Ovary (tissue), 3 donors: ENCODE measurements at regions not wholly inside any gene's neighbourhood (a gene's known extent, or its start where the extent isn't known, plus 50 kb on each side); places are given as distances from the start of the nearest gene placed in this dataset.

Source experiments
- EP300 ChIP-seq: sonication (generic); formaldehyde crosslinking; IDR thresholded peaks from one replicate; pipeline ENCODE4 v1.6.1; 2017; ENCODE audit warnings: antibody characterized with exemption
- POLR2A ChIP-seq: fragments of 450-650 bp; IDR thresholded peaks from one replicate; pipeline ENCODE4 v1.6.1; 2017; ENCODE audit warnings: antibody characterized with exemption, mild to moderate bottlenecking, moderate library complexity
- TF ChIP-seq, protein P1 (sequence below), 3 donors: fragments of 450-650 bp in 2 of 3; fragments of 200-600 bp in 1 of 3; IDR thresholded peaks; one replicate each; pipeline versions ENCODE4 v1.5.1 to v1.8.0; 2016 to 2022; ENCODE audit warnings: antibody characterized with exemption in 3 of 3, mild to moderate bottlenecking in 1 of 3
- donor health status: DM: no; HTN: no; CAD: no.

DNA sequence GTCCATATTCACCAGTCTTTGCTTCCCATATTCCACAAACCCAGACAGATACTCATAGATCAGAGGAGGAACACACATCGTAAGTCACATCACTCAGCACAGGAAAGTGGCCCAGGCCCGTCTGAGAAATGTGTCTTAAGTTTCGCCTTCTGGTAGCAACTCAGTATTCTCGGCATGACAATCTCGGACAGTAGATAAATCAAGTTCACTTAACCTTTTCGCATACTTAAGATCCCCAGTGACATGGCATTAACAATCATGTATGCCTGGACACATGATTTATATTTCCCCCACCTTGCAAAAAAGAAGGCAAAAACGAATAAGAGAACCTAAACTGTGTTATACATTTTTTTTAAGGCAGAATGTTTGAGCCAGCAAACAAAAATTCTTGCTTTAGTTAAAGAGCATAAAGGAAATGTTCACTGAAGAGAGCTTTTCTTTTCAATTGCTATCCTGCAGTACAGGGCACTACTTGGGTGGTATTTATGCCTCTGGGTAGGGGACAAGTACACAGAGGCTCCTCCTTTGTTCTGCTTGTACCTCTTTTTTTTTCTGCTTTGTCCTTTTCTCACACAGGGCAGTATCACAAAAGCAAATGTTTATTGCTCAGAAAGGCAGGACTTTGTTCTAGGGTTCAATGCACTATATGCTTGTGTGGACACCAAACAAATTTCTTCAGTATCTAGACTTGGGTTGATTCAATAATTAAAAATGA, 360.6 kb downstream of the TDRD3 start:
- TF ChIP-seq, protein P1, sequence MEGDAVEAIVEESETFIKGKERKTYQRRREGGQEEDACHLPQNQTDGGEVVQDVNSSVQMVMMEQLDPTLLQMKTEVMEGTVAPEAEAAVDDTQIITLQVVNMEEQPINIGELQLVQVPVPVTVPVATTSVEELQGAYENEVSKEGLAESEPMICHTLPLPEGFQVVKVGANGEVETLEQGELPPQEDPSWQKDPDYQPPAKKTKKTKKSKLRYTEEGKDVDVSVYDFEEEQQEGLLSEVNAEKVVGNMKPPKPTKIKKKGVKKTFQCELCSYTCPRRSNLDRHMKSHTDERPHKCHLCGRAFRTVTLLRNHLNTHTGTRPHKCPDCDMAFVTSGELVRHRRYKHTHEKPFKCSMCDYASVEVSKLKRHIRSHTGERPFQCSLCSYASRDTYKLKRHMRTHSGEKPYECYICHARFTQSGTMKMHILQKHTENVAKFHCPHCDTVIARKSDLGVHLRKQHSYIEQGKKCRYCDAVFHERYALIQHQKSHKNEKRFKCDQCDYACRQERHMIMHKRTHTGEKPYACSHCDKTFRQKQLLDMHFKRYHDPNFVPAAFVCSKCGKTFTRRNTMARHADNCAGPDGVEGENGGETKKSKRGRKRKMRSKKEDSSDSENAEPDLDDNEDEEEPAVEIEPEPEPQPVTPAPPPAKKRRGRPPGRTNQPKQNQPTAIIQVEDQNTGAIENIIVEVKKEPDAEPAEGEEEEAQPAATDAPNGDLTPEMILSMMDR (IDR thresholded peaks at IDR 0.05) = no peak
- TF ChIP-seq POLR2A (no peak), EP300 (no peak)
